PC-3 (cell line): ENCODE measurements at regions not wholly inside any gene's neighbourhood (a gene's known extent, or its start where the extent isn't known, plus 50 kb on each side); places are given as distances from the start of the nearest gene placed in this dataset.

Experiments
- CTCF ChIP-seq: fragments of 300-600 bp; sonication (generic); conservative IDR thresholded peaks from 2 replicates; pipeline ENCODE4 v1.5.1; 2017; ENCODE audit warnings: antibody characterized with exemption, low read depth, mild to moderate bottlenecking, low read length
- EZH2 ChIP-seq: fragments of 300-600 bp; sonication (generic); IDR thresholded peaks from one replicate; pipeline ENCODE4 v1.6.1; 2017; ENCODE audit warnings: antibody characterized with exemption, mild to moderate bottlenecking, low read length; ENCODE audit not compliant: unreplicated experiment
- EZH2phosphoT487 ChIP-seq: fragments of 300-600 bp; sonication (generic); IDR thresholded peaks from 2 replicates; pipeline ENCODE4 v1.6.1; 2018; ENCODE audit warnings: mild to moderate bottlenecking, antibody characterized with exemption, low read length, borderline replicate concordance

- no peak for TF ChIP-seq CTCF
- no peak for TF ChIP-seq EZH2phosphoT487
- TF ChIP-seq EZH2: no peak
These were observed 59.5 kb upstream of the PROKR2 start for GRCh38 chr20:5376228-5376627.
